ENCODE measurements at regions not wholly inside any gene's neighbourhood (a gene's known extent, or its start where the extent isn't known, plus 50 kb on each side); places are given as distances from the start of the nearest gene placed in this dataset.
"Not testable (repeated sequence)": the region's sequence is repeated elsewhere in the genome, so short reads cannot be mapped to it uniquely, and the experiment has no call there.

GRCh38 chr14:44453433-44454171 lies 53.5 kb downstream of the FSCB start:
- Histone ChIP-seq H3K9me3 (peaks cover 34% of the 10 kb centered on the region), H3K36me3 (ENCODE audit: control insufficient read depth, insufficient read depth, low read length) (no peaks in the 10 kb centered on the region), H3K27me3 (replicated peaks; ENCODE audit: control insufficient read depth, insufficient read depth, low read length) (no peaks in the 10 kb centered on the region), H3K4me3 (ENCODE audit: low read depth, low read length) (no peak overlapping the region), H3K4me1 (peaks cover 13% of the 10 kb centered on the region)
- DNase-seq = no peak
- no TSS peak for BruUV-seq (replicated peaks)
- TF ChIP-seq, protein P1, sequence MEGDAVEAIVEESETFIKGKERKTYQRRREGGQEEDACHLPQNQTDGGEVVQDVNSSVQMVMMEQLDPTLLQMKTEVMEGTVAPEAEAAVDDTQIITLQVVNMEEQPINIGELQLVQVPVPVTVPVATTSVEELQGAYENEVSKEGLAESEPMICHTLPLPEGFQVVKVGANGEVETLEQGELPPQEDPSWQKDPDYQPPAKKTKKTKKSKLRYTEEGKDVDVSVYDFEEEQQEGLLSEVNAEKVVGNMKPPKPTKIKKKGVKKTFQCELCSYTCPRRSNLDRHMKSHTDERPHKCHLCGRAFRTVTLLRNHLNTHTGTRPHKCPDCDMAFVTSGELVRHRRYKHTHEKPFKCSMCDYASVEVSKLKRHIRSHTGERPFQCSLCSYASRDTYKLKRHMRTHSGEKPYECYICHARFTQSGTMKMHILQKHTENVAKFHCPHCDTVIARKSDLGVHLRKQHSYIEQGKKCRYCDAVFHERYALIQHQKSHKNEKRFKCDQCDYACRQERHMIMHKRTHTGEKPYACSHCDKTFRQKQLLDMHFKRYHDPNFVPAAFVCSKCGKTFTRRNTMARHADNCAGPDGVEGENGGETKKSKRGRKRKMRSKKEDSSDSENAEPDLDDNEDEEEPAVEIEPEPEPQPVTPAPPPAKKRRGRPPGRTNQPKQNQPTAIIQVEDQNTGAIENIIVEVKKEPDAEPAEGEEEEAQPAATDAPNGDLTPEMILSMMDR (IDR thresholded peaks at IDR 0.05; ENCODE audit: insufficient read depth in 1 of 2, low read depth in 1 of 2, low read length in 1 of 2, severe bottlenecking in 1 of 2, unreplicated experiment in 1 of 2) = no peak
- H3K4me1 Mint-ChIP-seq (ENCODE audit: low read depth, unreplicated experiment) = peaks cover 18% of the 10 kb centered on the region
- intact Hi-C loops (cut with micrococcal nuclease; ENCODE audit: unreplicated experiment) = no loop called here
- H3K9me3 Mint-ChIP-seq (ENCODE audit: unreplicated experiment) = peaks cover 45% of the 10 kb centered on the region
- H3K36me3 Mint-ChIP-seq (ENCODE audit: insufficient read depth, unreplicated experiment) = peaks cover 13% of the 10 kb centered on the region
- H3K27me3 Mint-ChIP-seq (ENCODE audit: insufficient read depth, unreplicated experiment) = no peaks in the 10 kb centered on the region
- CTCF ChIA-PET = no interaction called here
- H3K4me3 Mint-ChIP-seq (ENCODE audit: unreplicated experiment) = no peak overlapping the region
- POLR2A ChIA-PET = no interaction called here
- no peak overlapping the region for H3K27ac Mint-ChIP-seq (ENCODE audit: unreplicated experiment)

DNA sequence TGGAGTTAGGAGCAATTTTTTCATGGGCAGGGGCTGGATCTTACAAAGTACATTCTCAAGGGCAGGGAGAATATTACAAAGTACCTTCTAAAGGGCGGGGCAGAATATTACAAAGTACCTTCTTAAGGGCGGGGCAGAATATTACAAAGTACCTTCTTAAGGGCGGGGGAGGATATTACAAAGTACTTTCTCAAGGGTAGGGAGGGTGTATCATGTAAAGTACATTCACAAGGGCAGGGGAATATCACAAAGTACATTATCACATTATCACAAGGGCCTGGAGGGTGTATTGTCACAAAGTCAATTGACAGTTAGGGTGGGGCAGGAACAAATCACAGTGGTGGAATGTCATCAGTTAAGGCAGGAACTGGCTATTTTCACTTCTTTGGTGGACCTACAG lies 56.9 kb downstream of the FSCB start:
- H3K4me1 Mint-ChIP-seq (ENCODE audit: low read depth, unreplicated experiment) = peaks cover 25% of the 10 kb centered on the region
- H3K4me1 ChIP-seq = peaks cover 22% of the 10 kb centered on the region
- POLR2A ChIA-PET; CTCF ChIA-PET; H3K27me3 Mint-ChIP-seq (ENCODE audit: insufficient read depth, unreplicated experiment); intact Hi-C loops (cut with micrococcal nuclease; ENCODE audit: unreplicated experiment); BruUV-seq (replicated peaks); H3K27me3 ChIP-seq (replicated peaks; ENCODE audit: control insufficient read depth, insufficient read depth, low read length); DNase-seq; H3K36me3 ChIP-seq (ENCODE audit: control insufficient read depth, insufficient read depth, low read length); H3K4me3 ChIP-seq (ENCODE audit: low read depth, low read length): not testable (repeated sequence)
- H3K36me3 Mint-ChIP-seq (ENCODE audit: insufficient read depth, unreplicated experiment) = peaks cover 13% of the 10 kb centered on the region
- peak overlapping the region; percentile 69 for H3K27ac Mint-ChIP-seq (ENCODE audit: unreplicated experiment)
- peak overlapping the region; percentile 43 for H3K4me3 Mint-ChIP-seq (ENCODE audit: unreplicated experiment)
- H3K9me3 ChIP-seq = peaks cover 45% of the 10 kb centered on the region
- H3K9me3 Mint-ChIP-seq (ENCODE audit: unreplicated experiment) = peaks cover 32% of the 10 kb centered on the region

GRCh38 chr14:44449680-44450079 lies 57.4 kb downstream of the FSCB start:
- peaks cover 25% of the 10 kb centered on the region for H3K4me1 Mint-ChIP-seq (ENCODE audit: low read depth, unreplicated experiment)
- intact Hi-C loops (cut with micrococcal nuclease; ENCODE audit: unreplicated experiment) = loop anchor here (1.0 kb wide), 2 partner anchors 34 to 56 kb away; no protein-coding TSS in a partner anchor
- peaks cover 32% of the 10 kb centered on the region for H3K9me3 Mint-ChIP-seq (ENCODE audit: unreplicated experiment)
- H3K27me3 Mint-ChIP-seq (ENCODE audit: insufficient read depth, unreplicated experiment) = no peaks in the 10 kb centered on the region
- H3K4me3 ChIP-seq (ENCODE audit: low read depth, low read length) = no peak overlapping the region
- ChIA-PET POLR2A (no interaction called here), CTCF (interaction anchor here (1.0 kb wide), 1 partner anchor 56 kb away, joined by 3 read pairs; no protein-coding TSS in a partner anchor)
- no peaks in the 10 kb centered on the region; the same call in 1 of the 2 replicates for H3K36me3 ChIP-seq (ENCODE audit: control insufficient read depth, insufficient read depth, low read length)
- peak overlapping the region; percentile 69 for H3K27ac Mint-ChIP-seq (ENCODE audit: unreplicated experiment)
- H3K4me1 ChIP-seq = peaks cover 22% of the 10 kb centered on the region
- no TSS peak for BruUV-seq (replicated peaks)
- peak overlapping the region; percentile 43 for H3K4me3 Mint-ChIP-seq (ENCODE audit: unreplicated experiment)
- peaks cover 13% of the 10 kb centered on the region for H3K36me3 Mint-ChIP-seq (ENCODE audit: insufficient read depth, unreplicated experiment)
- peak; percentile 47 to 59 for DNase-seq
- no peaks in the 10 kb centered on the region for H3K27me3 ChIP-seq (replicated peaks; ENCODE audit: control insufficient read depth, insufficient read depth, low read length)
- TF ChIP-seq, protein P1 (IDR thresholded peaks at IDR 0.05; ENCODE audit: insufficient read depth in 1 of 2, low read depth in 1 of 2, low read length in 1 of 2, severe bottlenecking in 1 of 2, unreplicated experiment in 1 of 2) = no peak
- peaks cover 45% of the 10 kb centered on the region for H3K9me3 ChIP-seq

All from Caco-2 (cell line).